Epithelial cell of esophagus (primary cell): ENCODE measurements at regions not wholly inside any gene's neighbourhood (a gene's known extent, or its start where the extent isn't known, plus 50 kb on each side); places are given as distances from the start of the nearest gene placed in this dataset.
A peak's percentile ranks its signal among the peaks of the same experiment; 100 is the strongest.

ENCODE experiments used
- DNase-seq: peaks from one replicate; pipeline ENCODE4 v3.0.0; 2010; ENCODE audit warnings: low read depth
- H3K4me3 ChIP-seq: 2 replicates; pipeline ENCODE4 v1.5.1; 2011; ENCODE audit warnings: mild to moderate bottlenecking, low read length, control low read depth
- CTCF ChIP-seq: IDR thresholded peaks from 2 replicates; pipeline ENCODE4 v1.5.1; 2011; ENCODE audit warnings: low read depth, mild to moderate bottlenecking, low read length, control low read depth, inconsistent platforms; ENCODE audit not compliant: insufficient read depth; ENCODE audit errors: missing control alignments

GRCh38 chr6:21386744-21387143 lies 206.8 kb upstream of the SOX4 start:
- DNase-seq, result peak; percentile 76
- TF ChIP-seq CTCF, result no peak
- H3K4me3 ChIP-seq, result no peak overlapping the region

GRCh38 chr6:21390532-21391213 lies 202.9 kb upstream of the SOX4 start:
- no peak for TF ChIP-seq CTCF
- no peak for DNase-seq
- H3K4me3 ChIP-seq, result no peak overlapping the region

- DNase-seq, result no peak
- TF ChIP-seq CTCF, result no peak
- H3K4me3 ChIP-seq, result no peak overlapping the region
These were observed 201.4 kb upstream of the SOX4 start for GRCh38 chr6:21392177-21392576.

- no peak for DNase-seq
These were observed 199.9 kb upstream of the SOX4 start for GRCh38 chr6:21393441-21394165.

GRCh38 chr6:21395121-21395520 lies 198.4 kb upstream of the SOX4 start:
- TF ChIP-seq CTCF, result no peak
- DNase-seq, result peak; percentile 11
- no peak overlapping the region for H3K4me3 ChIP-seq

More at GRCh38 chr6:21393441-21394165, 199.9 kb upstream of the SOX4 start:
- TF ChIP-seq CTCF, result no peak
- no peak overlapping the region for H3K4me3 ChIP-seq

- no peak overlapping the region for H3K4me3 ChIP-seq
- no peak for TF ChIP-seq CTCF
- peak; percentile 74 for DNase-seq
These were observed 197.2 kb upstream of the SOX4 start for GRCh38 chr6:21396313-21396712.
